HG03139 (cell line): ENCODE measurements at regions not wholly inside any gene's neighbourhood (a gene's known extent, or its start where the extent isn't known, plus 50 kb on each side); places are given as distances from the start of the nearest gene placed in this dataset.

ENCODE experiments used
- ATAC-seq: cut with Tn5 transposase; IDR thresholded peaks from one replicate; pipeline ENCODE4 v1.9.1; 2021; ENCODE audit not compliant: unreplicated experiment

DNA sequence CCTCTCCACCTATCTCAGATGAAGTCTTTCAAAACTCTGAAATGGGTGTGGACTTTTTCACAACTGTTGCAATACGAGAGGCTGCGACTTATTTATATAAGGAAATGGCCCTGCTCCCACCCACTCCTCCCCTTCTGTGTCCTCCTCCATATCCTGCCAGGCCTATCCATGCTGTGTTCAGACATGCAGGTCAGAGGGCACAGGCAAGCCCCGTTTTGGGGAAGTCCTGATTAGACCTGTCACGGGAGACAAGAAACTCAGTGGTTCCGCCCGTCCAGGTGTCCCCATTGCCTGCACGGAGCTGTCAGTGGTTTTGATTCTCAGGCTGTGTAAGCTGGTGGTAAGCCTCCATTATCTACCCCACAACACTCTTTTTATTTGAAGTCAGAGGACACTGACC, 99.6 kb upstream of the MGAT5 start:
- ATAC-seq: peak; percentile 61

DNA sequence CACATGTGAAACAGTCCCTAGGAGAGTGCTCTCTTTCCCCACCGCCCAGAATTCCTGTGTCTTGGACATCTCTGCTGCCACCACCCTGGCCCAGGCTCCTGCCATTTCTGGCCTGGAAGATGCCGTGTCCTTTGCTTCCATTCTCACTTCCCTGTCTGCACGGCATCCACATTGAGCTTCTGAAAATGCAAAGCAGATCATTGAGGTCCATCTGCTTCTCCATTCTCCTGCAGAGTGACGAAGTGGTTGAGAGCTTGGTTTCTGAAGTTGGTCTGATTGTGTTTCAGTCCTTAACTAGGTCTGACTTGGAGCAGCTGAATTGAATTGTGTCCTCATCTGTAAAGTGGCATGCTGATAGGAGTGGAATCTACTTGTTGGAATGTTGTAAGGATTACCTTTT, 98.7 kb upstream of the MGAT5 start:
- ATAC-seq: peak; percentile 76

DNA sequence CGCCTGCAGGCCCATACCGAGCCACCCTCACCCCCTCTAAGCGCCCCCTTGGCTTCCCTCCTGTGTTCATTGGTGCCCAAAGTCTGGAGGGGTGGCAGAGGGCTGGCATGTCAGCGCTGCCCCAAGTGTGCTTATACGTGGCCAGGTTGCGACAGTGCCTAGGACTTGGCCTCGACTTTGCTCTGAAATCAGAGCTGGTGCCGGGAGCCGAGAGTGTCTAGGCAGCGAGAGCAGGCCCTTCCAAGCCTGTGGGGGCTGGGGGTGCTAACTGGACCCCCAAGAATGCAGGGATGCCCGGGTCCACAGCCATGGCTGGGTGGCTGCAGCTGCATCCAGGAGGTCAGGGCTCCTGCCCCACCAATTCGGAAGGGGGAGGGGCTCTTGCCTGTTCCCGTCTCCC, 95.6 kb upstream of the MGAT5 start:
- ATAC-seq: no peak

DNA sequence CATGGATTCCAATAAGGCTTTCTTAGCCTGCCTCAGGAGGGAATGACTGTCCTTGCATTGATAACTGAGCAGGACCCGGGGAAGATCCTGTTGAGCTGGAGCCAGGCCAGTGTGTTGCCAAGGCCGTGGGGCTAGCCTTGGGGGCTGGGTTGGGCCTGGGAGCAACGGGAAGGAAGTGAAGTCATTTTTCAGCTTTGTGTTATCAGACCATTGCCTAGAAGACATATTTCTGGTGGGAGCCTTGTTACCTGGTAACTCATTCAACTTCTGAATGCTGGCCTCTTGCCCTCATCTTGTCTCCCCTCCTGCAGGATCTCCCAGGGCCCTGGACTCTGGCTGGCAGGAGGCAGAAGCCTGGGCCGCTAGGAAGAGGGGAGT, 92.7 kb upstream of the MGAT5 start:
- ATAC-seq: no peak

DNA sequence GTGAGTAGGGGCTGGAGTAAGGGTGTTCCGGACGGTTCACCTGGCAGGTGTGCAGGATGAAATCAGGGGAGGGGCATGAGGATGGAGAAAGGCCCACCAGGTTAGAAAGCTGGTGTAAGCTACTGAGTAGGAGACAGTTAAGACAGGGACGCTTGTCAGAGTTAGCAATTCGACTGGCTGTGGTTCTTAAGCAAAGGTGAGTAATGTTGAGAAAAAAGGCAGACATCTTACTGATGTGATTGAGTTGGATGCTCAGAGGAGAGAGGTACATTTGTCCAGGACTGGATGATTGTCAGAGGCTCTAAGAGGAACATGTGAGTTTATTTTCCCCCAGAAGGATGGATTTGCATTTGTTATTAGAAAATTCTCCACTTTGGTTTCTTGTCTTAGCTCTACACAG, 90.5 kb upstream of the MGAT5 start:
- ATAC-seq: no peak

DNA sequence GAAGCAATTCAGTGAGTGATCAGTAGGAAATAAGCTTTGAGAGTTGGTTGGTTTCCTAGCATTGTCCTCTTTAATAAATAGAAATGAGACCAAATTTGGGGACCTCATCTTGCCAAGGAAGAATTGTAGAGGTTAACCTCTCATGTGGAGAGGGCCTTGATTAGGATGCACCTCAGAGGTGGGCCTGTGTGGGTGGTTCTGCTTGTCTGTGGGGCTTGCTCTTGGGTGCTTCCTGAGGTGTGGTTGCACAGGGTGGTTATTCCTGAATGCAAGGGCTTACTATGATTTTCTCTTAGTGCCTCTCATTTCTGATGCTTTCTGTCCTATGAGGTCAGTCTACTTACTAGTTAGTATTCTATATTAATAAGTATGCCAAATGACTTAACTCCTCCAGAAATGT, 89.6 kb upstream of the MGAT5 start:
- no peak for ATAC-seq

DNA sequence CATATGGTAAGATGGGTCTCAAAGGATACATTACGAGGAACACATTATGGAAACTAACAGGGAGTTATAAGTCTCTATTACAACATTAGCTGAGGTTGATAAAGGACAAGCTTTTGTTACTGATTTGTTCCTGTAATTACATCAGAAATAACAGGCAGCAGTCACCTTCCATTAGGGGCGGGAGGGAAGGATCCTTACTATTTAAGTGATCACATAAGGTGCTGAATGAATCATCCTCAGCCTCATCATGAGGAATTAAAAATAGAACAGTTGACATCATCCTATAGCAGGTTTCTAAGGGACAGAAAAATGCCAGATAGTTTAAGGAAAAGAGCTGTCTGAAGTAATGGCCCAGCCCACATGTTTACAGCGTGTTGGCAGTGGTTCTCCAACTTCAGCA, 86.9 kb upstream of the MGAT5 start:
- no peak for ATAC-seq

DNA sequence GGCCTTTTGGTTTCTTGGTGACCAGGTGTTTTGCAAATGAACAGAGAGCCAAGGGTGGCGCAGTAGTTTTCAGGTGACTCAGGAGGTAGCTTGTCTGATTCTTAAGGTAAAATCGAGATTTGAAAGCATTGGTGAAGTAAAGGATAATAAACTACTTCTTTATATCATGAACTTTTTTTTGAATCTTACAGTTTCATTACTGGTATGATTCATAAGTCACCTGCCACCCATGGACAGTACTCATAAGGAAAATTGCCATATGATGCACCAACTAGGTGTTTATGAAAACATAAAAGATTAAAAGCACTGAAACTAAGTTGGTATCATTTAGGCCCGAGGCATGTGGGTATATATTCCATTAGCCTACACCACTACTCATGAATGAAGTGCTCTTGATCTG, 84.1 kb upstream of the MGAT5 start:
- ATAC-seq: no peak

DNA sequence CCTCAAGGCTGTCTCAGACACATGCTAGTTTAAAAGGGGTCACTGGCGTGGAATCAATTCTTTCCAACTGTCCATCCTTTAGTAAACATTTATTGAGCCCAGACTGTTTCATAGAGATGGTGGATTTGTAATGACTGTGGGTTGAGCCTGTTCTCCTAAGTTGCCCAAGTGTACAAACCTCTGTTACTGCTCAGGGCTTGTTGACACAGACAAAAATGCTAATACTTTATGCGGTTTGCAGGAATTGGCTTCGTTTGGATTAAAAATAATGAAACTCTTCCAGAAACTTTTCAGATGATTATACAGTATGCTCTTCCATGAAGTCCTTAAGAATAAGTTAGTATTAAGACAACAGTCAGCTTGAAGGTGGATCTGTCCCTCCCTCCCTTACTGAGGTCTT, 83.6 kb upstream of the MGAT5 start:
- no peak for ATAC-seq

DNA sequence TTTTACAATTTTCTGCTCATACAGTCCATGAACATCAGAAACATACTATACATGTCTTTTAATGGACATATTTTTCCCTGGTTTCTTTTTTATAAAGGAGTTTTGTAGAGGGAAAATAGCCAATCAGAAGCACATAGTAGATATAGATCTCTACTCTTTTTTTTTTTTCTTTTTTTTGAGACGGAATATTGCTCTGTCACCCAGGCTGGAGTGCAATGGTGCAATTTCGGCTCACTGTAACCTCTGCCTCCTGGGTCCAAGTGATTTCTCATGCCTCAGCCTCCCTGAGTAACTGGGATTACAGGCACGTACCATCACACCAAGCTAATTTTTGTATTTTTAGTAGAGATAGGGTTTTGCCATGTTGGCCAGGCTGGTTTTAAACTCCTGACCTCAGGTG, 83.2 kb upstream of the MGAT5 start:
- no peak for ATAC-seq

DNA sequence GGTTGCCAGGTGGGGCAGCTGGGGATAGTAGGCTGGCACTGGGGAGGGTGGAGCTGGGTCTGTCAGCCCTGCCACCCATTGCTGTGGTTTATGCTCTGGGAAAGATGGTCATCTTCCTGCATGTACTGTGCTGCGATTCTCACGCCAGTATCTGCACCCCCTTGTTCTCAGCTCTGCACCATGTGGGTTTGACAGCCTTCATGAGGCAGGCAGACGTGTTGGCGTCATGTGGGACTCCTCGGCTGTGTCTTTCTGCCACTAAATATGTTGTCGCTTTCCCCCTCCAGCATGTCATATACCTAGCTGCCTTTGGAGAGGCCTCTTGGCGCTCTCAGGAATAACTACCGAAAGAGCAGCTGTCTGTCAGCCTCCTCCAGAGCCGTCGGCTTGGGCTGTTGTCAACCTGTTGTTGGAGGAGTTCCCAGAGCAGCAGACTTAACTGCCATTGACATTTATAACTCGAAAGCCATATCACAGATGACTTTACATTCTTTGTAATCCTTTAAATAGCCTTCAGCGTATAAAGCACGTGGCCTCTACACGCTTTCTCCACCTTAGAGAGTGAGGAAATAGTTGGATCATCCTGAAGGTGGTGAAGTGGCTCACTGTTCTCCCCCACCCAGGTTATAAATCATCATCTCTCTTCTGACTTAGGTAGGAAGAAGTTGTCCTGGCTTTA, 80.4 kb upstream of the MGAT5 start:
- ATAC-seq: no peak

DNA sequence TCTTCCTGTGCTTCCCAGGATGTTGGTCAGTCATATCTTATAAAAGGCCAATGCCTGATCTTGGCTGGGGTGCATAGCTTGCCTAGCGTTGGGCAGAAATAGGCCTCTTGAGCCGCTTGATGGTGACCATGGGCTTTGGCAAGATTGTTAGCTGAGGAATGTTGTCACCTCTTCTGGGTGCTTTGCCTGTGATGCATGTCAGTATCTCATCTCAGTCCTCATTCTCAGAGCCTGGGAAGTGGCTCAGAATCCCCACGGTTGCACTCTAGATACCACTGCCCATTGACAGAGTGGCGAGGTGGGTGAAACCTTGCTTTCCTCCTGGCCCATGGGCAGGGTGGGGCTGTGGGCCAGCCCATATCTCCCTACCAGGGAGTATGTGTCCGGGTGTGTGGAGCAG, 79.2 kb upstream of the MGAT5 start:
- no peak for ATAC-seq

DNA sequence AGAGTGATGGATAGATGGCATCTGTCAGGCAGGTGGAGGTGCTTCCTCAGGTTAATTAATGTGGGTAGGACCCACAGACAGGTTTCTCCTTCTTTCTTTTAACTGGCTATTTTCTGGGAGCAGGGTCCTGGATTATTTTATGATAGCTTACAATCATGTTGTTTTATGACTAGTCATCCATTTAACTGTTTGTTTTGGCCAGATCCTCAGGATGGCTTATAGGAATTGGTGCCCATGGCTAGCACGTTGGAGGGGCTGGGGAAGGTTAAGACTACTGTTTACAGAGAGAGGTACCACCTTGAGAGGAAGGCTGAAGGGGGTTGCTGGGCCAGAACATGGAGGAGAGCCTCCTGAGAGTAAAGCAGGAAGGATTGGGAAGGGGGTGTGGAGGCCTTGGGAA, 78.0 kb upstream of the MGAT5 start:
- ATAC-seq: no peak

DNA sequence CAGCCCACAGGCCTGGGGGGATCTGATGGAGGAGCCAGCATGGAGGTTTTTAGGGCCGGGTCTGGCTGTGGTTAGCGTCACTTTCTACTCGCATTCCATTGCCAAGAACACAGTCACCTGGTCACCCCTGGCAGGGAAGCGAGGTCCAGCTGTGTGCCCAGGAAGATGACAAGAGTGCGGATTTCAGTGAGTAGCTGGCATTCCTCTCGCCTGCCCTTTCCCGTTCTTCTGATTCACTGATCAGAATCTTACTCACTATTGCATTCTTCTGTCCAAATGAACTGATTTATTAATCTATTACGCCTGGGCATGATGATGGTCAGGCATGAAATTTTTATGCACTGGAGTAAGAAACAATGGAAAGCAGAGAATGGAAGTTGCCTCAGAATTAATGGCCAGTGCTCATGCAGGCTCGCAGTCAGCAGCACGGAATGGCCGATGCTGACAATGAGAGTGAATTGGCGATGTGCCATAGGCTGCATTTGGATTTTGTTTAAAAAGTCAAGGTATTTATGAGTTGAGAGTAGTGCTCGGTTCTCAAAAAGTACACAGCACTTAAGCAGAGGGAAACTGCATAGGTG, 76.4 kb upstream of the MGAT5 start:
- ATAC-seq: no peak

DNA sequence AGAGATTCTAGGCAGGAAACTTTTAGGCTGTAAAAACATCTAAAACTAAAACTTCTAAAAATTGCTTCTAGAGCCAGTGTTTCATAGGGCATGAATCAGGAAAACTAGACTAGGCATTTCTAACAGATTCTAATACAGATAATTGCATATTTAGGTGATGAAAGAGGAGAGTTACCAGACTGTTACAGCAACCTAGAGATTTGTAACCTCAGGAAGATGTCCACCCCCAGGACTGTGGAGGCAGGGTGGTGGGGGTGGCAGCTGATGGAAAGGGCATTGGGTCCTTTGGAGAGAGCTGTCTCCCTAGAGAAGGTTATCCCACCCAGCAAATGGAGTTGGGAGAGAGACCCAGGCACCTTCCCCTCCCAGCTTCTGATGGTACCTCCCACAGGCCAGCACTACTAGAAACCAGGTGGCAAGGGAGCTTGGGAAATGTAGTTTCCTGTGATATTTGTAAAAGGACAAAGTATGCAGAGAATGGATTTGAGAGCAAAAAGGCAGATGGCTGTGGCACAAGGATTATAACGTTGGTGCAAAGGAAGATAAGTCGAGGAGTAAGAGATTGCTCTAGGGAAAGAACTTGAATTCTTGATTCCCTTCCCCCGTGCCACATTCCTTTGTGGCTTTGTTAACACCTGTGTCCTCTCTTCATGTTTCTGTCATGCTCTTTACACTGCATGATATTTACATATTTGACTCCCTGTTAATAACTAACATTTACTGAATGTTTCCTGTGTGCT, 75.6 kb upstream of the MGAT5 start:
- ATAC-seq: peak; percentile 51

DNA sequence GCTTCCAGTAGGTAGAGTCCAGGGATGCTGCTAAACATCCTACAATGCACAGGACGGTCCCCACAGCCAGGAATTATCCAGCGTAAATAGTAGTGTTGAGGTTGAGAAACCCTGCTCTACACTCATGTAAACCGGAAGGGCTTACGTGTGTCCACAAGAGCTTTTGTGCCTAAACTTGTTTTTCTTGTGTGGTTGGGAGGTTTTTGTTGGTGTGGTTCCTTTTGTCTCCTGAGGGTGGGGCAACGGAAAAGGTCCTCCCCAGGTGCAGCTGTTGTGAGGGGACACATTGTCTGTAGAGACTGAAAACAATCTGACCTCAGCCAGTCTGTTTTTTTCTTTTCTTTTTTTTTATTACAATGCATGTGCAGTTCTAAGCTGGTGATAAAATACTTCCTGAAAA, 72.7 kb upstream of the MGAT5 start:
- ATAC-seq: peak; percentile 58

DNA sequence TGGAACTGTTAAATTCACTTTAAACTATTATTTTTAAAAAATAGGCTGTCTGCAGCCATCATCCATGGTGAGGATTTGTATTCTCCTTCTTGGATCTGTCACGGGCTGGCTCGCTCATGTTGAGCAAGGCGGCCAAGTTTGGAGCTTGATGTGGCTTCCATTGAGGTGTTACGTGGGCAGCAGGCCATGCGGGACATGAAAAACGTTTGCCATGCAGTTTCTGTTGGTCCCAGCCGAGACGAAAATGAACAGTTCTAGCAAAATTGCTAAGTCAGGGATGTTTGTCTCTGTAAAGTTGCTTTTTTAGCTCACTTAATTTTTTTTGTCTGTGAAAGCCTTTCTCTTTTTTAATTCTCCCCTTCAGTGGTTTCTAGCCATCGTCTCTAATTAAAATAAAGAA, 70.2 kb upstream of the MGAT5 start:
- ATAC-seq: no peak

DNA sequence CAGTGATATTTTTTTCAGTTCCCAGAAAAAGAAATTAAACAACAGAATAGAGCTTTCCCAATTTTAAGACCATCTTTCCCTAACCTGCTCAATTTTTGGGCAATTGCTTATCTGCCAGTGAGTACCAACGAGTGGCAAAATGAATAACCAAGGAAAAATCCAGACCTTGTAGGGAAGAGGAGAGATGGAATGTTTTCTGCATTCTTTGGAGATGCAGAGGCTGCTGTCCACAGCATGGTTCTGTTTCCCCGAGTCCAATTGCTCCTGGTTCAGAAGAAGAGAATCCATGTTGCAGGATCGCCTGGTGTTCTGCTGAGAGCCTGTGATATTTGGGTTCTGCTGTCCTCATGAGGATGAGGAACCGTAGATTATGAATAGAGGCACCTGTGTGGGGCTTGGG, 68.2 kb upstream of the MGAT5 start:
- ATAC-seq: no peak

DNA sequence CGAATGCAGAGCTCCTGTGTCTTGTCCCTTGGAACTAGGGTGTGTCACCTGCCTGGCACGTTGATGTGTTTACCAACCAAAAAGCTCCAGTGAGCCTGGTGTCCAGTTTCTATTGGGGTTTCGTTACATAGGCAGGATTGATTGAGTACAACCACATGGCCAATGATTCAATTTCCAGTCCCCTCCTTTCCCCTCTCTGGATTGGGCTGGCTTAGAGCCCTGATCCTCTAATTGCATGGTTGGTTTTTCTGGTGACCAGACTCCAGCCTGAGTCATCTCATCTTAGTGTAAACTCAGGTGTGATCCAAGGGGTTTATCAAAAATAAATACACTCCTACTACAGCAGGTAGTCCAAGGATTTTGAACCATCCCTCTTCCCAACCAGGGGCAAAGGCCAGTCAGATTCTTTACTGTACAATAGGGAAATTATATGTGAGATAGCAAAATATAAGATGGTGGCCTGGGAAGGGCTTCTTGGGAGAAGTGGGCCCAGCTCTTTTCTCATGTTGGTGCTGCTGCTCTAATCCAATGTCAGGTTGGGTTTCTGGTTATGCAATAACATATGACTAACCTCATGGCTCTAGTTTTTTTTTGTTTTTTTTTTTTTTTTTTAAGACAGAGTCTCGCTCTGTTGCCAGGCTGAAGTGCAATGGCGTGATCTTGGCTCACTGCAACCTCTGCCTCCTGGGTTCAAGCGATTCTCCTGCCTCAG, 64.7 kb upstream of the MGAT5 start:
- ATAC-seq: no peak

DNA sequence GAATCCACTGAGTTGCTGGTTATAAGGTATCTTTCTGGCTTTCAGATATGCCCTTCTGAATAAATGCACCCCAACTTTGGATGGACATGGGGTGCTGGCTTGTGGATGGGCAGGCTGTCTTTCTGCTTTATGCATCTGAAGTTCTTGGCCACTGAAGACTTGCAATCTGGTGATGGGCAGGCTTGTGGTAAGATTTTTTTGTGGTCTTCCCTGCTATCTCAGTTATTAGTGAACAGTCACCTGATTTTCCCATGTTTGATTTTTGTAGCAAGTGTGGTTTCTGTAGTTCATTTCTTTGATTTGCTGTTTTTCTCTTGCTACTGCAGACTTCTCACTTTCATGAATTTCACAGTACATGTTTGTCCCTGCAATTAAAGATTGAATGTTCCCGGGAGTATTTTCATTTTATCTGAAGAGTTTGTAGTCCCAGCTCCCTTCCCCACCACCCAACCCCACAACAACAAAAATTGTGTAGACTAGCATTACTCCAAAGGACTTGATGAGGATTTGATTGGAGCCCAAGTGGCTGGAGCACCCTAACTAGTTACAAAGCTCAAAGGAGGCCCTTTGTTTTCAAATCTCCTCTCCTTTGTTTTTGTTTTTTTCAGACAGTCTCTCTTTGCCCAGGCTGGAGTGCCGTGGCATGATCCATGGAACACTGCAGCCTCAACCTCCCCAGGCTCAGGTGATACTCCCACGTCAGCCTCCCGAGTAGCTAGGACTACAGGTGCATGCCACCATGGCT, 63.6 kb upstream of the MGAT5 start:
- no peak for ATAC-seq

DNA sequence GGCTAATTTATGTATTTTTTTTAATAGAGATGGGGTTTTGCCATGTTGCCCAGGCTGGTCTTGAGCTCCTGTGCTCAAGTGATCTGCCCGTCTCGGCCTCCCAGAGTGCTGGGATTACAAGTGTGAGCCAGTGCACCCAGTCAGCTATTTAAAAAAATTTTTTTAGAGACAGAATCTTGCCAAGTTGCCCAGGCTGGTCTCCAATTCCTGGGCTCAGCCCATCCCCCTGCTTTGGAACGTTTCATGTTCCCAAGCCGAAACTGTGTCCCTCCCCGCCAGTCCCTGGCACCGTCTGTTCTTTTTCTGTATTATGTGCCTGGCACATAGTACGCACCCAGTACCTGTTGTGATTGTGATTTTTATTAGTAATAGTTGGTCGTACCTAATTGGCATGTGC, 63.1 kb upstream of the MGAT5 start:
- no peak for ATAC-seq
